HEK293T (cell line): ENCODE measurements at regions not wholly inside any gene's neighbourhood (a gene's known extent, or its start where the extent isn't known, plus 50 kb on each side); places are given as distances from the start of the nearest gene placed in this dataset.
A peak's percentile ranks its signal among the peaks of the same experiment; 100 is the strongest.

Experiments used
- CTCF ChIA-PET: fragments of 350-600 bp; formaldehyde crosslinking; extraction: SDS; loops from one replicate; lab custom pipeline; 2021; ENCODE audit warnings: antibody characterized with exemption, inconsistent platforms; lab: Yijun Ruan, JAX
- POLR2A ChIA-PET: fragments of 350-600 bp; formaldehyde crosslinking; extraction: SDS; loops from one replicate; lab custom pipeline; 2020; ENCODE audit warnings: antibody characterized with exemption, inconsistent platforms; lab: Yijun Ruan, JAX
- DNase-seq: peaks from one replicate; pipeline ENCODE4 v3.0.0; 2012; ENCODE audit warnings: mixed read lengths; ENCODE audit errors: extremely low spot score
- ARNT ChIP-seq: fragments of 450-650 bp; IDR thresholded peaks from 2 replicates; pipeline ENCODE4 v1.6.1; 2017; ENCODE audit warnings: mild to moderate bottlenecking
- BHLHE40 ChIP-seq: fragments of 450-650 bp; IDR thresholded peaks from 2 replicates; pipeline ENCODE4 v1.6.1; 2016; ENCODE audit warnings: mild to moderate bottlenecking, moderate library complexity, borderline replicate concordance
- CTBP1 ChIP-seq: fragments of 450-650 bp; IDR thresholded peaks from 2 replicates; pipeline ENCODE4 v1.6.1; 2016; ENCODE audit warnings: borderline replicate concordance
- ELF4 ChIP-seq: fragments of 450-650 bp; IDR thresholded peaks from 2 replicates; pipeline ENCODE4 v1.6.1; 2017; ENCODE audit warnings: antibody characterized with exemption
- FOXA1 ChIP-seq: fragments of 450-650 bp; IDR thresholded peaks from 2 replicates; pipeline ENCODE4 v1.6.1; 2016; ENCODE audit warnings: mild to moderate bottlenecking
- FOXK2 ChIP-seq: fragments of 450-650 bp; IDR thresholded peaks from 2 replicates; pipeline ENCODE4 v1.6.1; 2016; ENCODE audit warnings: mild to moderate bottlenecking
- FOXM1 ChIP-seq: fragments of 450-650 bp; IDR thresholded peaks from 2 replicates; pipeline ENCODE4 v1.6.1; 2017; ENCODE audit warnings: mild to moderate bottlenecking, borderline replicate concordance
- HDGF ChIP-seq: fragments of 450-650 bp; IDR thresholded peaks from 2 replicates; pipeline ENCODE4 v1.6.1; 2017; ENCODE audit warnings: antibody characterized with exemption, borderline replicate concordance
- L3MBTL2 ChIP-seq: fragments of 450-650 bp; conservative IDR thresholded peaks from 2 replicates; pipeline ENCODE4 v1.6.1; 2016; ENCODE audit warnings: mild to moderate bottlenecking
- LEF1 ChIP-seq: fragments of 450-650 bp; IDR thresholded peaks from 2 replicates; pipeline ENCODE4 v1.6.1; 2017; ENCODE audit warnings: mild to moderate bottlenecking, borderline replicate concordance
- NFRKB ChIP-seq: fragments of 450-650 bp; IDR thresholded peaks from 2 replicates; pipeline ENCODE4 v1.6.1; 2016; ENCODE audit warnings: mild to moderate bottlenecking, moderate library complexity
- PKNOX1 ChIP-seq: fragments of 450-650 bp; IDR thresholded peaks from 2 replicates; pipeline ENCODE4 v1.6.1; 2016
- SP1 ChIP-seq: fragments of 450-650 bp; IDR thresholded peaks from 2 replicates; pipeline ENCODE4 v1.6.1; 2017
- SUZ12 ChIP-seq: fragments of 450-650 bp; IDR thresholded peaks from 2 replicates; pipeline ENCODE4 v1.6.1; 2016; ENCODE audit warnings: mild to moderate bottlenecking
- TARDBP ChIP-seq: fragments of 450-650 bp; IDR thresholded peaks from 2 replicates; pipeline ENCODE4 v1.6.1; 2016
- ZNF384 ChIP-seq: fragments of 450-650 bp; IDR thresholded peaks from 2 replicates; pipeline ENCODE4 v1.6.1; 2016

GRCh38 chr13:104841110-104841509 lies 1694.4 kb downstream of the EFNB2 start:
- CTCF ChIA-PET: no interaction called here
- TF ChIP-seq LEF1: no peak
- TF ChIP-seq FOXA1: no peak
- TF ChIP-seq FOXK2: no peak
- POLR2A ChIA-PET: interaction anchor here (0.7 kb wide), 1 partner anchor 1965 kb away, joined by 3 read pairs; no protein-coding TSS in a partner anchor
- DNase-seq: no peak

GRCh38 chr13:104837756-104838155 lies 1697.7 kb downstream of the EFNB2 start:
- DNase-seq: no peak
- CTCF ChIA-PET: no interaction called here
- POLR2A ChIA-PET: no interaction called here
- no peak for TF ChIP-seq SP1

- DNase-seq: no peak
- ChIA-PET POLR2A (no interaction called here), CTCF (no interaction called here)
- TF ChIP-seq PKNOX1 (no peak), SUZ12 (no peak), SP1 (no peak), HDGF (no peak), BHLHE40 (no peak), L3MBTL2 (no peak), TARDBP (no peak), FOXA1 (no peak), LEF1 (no peak), ELF4 (no peak), NFRKB (no peak), ZNF384 (no peak), CTBP1 (no peak), FOXM1 (no peak), FOXK2 (no peak)
Measured at GRCh38 chr13:104833221-104833620, 1702.2 kb downstream of the EFNB2 start.

GRCh38 chr13:104832231-104832630 lies 1703.2 kb downstream of the EFNB2 start:
- POLR2A ChIA-PET: interaction anchor here (0.6 kb wide), 1 partner anchor 884 kb away, joined by 3 read pairs; no protein-coding TSS in a partner anchor
- no peak for DNase-seq
- TF ChIP-seq SUZ12: no peak
- TF ChIP-seq LEF1: no peak
- TF ChIP-seq TARDBP: no peak
- no peak for TF ChIP-seq FOXA1
- CTCF ChIA-PET: no interaction called here

- CTCF ChIA-PET: no interaction called here
- DNase-seq: peak; percentile 6
- TF ChIP-seq L3MBTL2 (no peak), PKNOX1 (0 out of 2 replicates have a peak, but pooled peaks have one; percentile 4)
- POLR2A ChIA-PET: no interaction called here
Measured at GRCh38 chr13:104831831-104832230, 1703.6 kb downstream of the EFNB2 start.

GRCh38 chr13:104823709-104824108 lies 1711.8 kb downstream of the EFNB2 start:
- DNase-seq: no peak
- ChIA-PET POLR2A (no interaction called here), CTCF (interaction anchor here (1.0 kb wide), 1 partner anchor 53 kb away, joined by 8 read pairs; no protein-coding TSS in a partner anchor)
- TF ChIP-seq FOXM1: no peak
- TF ChIP-seq ARNT: no peak

- no peak for DNase-seq
- CTCF ChIA-PET: interaction anchor here (0.6 to 1.0 kb wide), 2 partner anchors 52 to 450 kb away, joined by 3 to 8 read pairs; no protein-coding TSS in a partner anchor
- POLR2A ChIA-PET: no interaction called here
- TF ChIP-seq SUZ12 (no peak), CTBP1 (no peak), PKNOX1 (no peak), FOXA1 (no peak), L3MBTL2 (no peak), HDGF (no peak), BHLHE40 (no peak), FOXK2 (no peak), ARNT (no peak), SP1 (no peak), ELF4 (no peak), ZNF384 (no peak), TARDBP (no peak), LEF1 (no peak), NFRKB (no peak), FOXM1 (no peak)
Measured at GRCh38 chr13:104823071-104823470, 1712.4 kb downstream of the EFNB2 start.

GRCh38 chr13:104817271-104817670 lies 1718.2 kb downstream of the EFNB2 start:
- CTCF ChIA-PET: interaction anchor here (0.6 kb wide), 1 partner anchor 93 kb away, joined by 8 read pairs; no protein-coding TSS in a partner anchor
- POLR2A ChIA-PET: no interaction called here

More at GRCh38 chr13:104817271-104817670, 1718.2 kb downstream of the EFNB2 start:
- DNase-seq: no peak
- TF ChIP-seq FOXM1 (no peak), FOXK2 (no peak), PKNOX1 (no peak), NFRKB (no peak), FOXA1 (no peak), ARNT (no peak), SP1 (no peak)
